Activated CD4-positive, alpha-beta T cell treated with anti-CD3 and anti-CD28 coated beads, Interleukin-10, Interleukin-2, amounts not matched to agents 100 ng/mL and 50 ng/mL, durations not matched to agents 16 hours and 8 hours (primary cell): ENCODE measurements at regions not wholly inside any gene's neighbourhood (a gene's known extent, or its start where the extent isn't known, plus 50 kb on each side); places are given as distances from the start of the nearest gene placed in this dataset.
A peak's percentile ranks its signal among the peaks of the same experiment; 100 is the strongest.
"Not testable (repeated sequence)": the region's sequence is repeated elsewhere in the genome, so short reads cannot be mapped to it uniquely, and the experiment has no call there.

ENCODE experiments used
- DNase-seq: peaks from one replicate; pipeline ENCODE4 v3.0.0-alpha.2; 2020

GRCh38 chr10:28393956-28394568 lies 91.2 kb upstream of the MPP7 start:
- DNase-seq: peak; percentile 69

DNA sequence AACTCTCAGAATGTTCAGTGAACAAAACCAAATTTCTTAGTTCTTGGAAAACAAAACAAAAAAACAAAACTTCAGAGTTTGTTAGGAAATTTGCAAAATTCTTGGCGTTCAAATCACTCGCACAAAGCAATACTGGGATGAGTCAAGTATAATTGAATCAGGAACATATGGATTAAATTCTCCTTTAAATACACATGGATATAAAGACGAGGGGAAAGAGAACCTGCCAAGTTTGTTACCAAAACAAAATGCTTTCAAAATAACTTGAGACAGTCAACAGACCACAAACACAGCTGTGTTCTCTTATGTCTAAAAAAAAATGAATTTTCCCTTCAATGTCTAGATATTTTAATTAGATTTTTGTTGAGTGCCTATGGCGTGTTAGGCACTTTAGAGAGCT lies 93.5 kb upstream of the MPP7 start:
- DNase-seq: no peak

- DNase-seq: no peak
These were observed 94.4 kb upstream of the MPP7 start for GRCh38 chr10:28397229-28397628.

DNA sequence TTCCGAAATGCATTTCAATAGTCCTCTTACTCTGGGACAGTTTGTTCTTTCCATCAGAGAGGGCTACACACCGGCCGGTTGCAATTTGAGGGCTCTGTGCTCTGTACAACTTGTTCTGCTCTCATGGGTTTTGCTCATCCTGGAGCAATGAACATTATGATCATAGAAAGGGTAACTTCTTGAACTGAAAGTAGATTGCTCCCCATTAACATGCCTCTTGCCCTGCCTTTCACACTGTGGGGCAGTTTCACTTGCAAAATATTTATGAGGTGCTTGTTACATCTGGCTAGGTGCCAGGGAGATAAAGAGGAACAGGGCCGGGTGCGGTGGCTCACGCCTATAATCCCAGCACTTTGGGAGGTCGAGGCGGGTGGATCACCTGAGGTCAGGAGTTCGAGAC lies 97.3 kb upstream of the MPP7 start:
- DNase-seq: no peak

DNA sequence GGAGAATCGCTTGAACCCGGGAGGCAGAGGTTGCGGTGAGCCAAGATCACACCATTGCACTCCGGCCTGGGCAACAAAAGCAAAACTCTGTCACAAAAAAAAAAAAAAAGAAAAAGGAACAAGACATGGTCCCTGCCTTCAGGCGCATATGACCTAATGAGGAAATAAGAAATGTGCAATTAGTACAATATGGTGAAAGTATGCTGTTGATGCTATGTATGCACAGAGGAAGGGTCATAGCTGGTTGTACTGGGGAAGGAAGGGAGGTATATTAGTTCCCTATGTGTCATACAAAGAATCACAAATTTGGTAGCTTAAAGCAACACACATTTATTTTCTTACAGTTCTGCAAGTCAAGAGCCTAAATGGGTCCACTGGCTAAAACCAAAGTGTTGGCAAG lies 97.8 kb upstream of the MPP7 start:
- no peak for DNase-seq

DNA sequence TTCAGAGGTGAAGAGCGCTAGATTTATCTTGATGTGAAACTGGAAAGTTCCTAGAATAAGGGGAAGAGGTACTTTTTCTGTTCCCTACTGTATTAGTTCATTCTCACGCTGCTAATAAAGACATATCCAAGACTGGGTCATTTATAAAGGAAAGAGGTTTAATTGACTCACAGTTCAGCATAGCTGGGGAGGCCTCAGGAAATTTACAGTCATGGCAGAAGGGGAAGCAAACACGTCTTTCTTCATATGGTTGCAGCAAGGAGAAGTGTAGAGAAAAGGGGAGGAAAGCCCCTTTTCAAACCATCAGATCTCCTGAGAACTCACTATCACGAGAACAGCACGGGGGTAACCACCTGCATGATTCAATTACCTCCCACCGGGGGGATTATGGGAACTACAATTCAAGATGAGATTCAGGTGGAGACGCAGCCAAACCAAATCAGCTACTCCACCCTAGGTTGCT lies 99.8 kb upstream of the MPP7 start:
- DNase-seq: not testable (repeated sequence)

GRCh38 chr10:28403090-28403489 lies 100.2 kb upstream of the MPP7 start:
- DNase-seq: no peak

- DNase-seq: no peak
These were observed 105.4 kb upstream of the MPP7 start for GRCh38 chr10:28408237-28408777.

DNA sequence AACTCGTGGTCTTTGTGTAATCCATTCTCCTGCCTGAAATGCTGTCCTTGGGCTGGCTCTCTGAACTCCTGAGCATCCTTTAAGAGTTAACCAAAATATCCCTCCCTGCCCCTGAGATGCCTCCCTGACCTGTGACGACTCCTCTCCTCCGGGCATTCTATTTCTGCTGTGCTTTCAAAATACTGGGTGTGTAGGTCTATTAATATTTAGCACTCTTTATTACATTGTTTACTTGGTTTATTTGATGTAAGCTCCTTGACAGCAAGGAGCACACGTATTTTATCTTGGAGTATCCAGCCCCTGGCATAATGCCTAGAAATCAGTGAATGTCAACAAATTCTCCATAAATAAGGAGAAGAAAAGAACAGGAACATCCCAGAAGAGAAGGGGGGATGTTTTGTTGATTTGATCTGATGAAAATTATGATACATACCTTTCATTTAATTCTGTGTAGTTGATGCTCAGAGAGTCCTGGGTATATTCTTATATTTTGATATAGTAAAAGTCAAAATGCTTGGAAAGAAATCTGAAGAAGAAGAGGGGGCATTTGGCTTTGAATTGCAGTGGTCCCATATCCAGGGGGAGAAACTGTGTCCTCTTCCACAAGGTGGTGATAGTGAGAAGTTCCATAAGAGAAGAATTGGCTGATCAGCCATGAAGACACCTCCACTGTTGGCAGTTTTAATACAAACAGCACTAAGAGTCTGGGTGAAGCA lies 107.7 kb upstream of the MPP7 start:
- no peak for DNase-seq

- no peak for DNase-seq
These were observed 108.2 kb upstream of the MPP7 start for GRCh38 chr10:28411136-28411460.

GRCh38 chr10:28411648-28412047 lies 108.8 kb upstream of the MPP7 start:
- peak; percentile 83 for DNase-seq

DNA sequence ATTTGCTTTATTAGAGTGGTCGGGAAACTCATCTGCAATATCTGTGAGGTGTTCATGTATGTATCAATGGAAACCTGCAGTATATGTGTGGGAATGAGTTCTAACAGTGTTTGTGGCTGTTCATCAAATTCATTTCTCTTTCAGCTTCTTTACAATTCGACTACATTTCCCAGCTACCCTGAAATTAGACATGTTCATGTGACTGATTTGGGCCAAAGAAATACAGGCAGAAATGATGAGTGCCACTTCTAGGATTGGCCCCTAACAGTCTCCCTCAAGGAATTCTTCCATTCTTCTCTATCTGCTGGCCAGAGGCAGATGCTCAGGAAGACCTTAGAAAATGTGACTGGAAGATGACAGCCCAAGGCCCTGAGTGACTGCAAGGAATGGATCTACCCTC lies 114.8 kb upstream of the WAC start:
- DNase-seq: no peak

- DNase-seq: no peak
These were observed 107.5 kb upstream of the WAC start for GRCh38 chr10:28425422-28425821.

GRCh38 chr10:28426392-28427159 lies 106.3 kb upstream of the WAC start:
- no peak for DNase-seq

GRCh38 chr10:28427376-28427775 lies 105.5 kb upstream of the WAC start:
- no peak for DNase-seq

- DNase-seq: no peak
These were observed 103.9 kb upstream of the WAC start for GRCh38 chr10:28429045-28429444.

- peak; percentile 11 for DNase-seq
These were observed 103.2 kb upstream of the WAC start for GRCh38 chr10:28429573-28430216.

DNA sequence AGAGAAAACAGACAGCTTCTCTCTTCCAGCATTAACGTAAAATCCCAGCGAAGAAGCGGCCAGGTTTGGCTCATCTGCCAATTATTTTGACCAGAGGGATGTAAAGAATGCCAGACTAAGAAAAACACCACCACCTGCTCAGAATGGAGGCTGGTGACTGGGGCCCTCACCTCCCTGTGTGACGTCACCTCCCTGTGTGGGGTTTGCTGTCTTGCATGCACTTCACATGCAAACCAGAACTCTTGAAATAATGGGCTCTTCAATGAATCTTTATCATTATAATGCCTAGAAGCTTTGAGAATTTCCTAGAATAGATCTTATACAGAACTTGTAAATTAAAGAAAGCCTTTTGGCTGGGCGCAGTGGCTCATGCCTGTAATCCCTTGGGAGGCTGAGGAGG lies 101.8 kb upstream of the WAC start:
- DNase-seq: no peak

GRCh38 chr10:28432210-28432676 lies 100.7 kb upstream of the WAC start:
- DNase-seq: peak; percentile 42

- DNase-seq: no peak
These were observed 98.9 kb upstream of the WAC start for GRCh38 chr10:28434063-28434462.

DNA sequence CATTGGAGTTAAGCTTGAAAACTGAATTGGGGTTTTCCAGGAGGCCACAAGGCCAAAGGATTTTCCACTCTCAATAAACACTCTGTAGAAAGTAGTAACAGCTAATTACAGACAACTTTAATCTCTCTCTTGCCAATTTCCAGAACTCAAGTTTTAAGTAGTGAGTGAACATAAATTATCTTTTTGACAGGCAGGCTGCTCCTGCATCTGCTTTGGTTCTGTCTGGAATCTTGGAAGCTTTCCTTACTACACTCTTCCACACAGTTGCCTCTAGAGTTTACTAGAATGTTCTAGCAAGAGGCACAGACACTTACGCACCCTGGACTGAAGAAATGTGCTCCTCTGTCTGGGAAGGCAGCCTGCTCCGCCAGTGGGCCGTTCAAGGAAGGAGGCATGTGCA lies 90.5 kb upstream of the WAC start:
- no peak for DNase-seq

DNA sequence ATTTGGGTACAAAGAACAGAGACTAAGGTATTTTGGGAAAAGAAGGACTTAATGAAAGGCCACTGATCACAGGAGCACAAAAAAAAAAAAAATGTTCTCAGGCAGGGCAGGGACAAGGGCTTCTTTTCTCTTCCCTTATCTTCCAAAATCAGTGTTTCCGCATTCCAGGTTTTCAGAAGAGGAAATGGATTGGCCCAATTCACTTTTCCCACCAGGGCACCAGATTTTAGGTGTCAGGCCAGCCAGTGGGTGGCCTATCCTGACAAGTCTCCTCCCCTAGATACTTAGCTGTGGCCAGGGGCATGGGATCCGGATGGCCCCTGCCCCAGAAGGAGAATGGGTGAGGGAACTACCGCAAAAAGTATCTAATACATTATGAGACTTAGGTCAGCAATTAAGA lies 88.9 kb upstream of the WAC start:
- DNase-seq: no peak

GRCh38 chr10:28445516-28445915 lies 87.4 kb upstream of the WAC start:
- no peak for DNase-seq
